Stomach (tissue), 8 donors: ENCODE measurements at regions not wholly inside any gene's neighbourhood (a gene's known extent, or its start where the extent isn't known, plus 50 kb on each side); places are given as distances from the start of the nearest gene placed in this dataset.

ENCODE experiments used
- DNase-seq, 2 donors: peaks; one replicate each; pipeline versions ENCODE4 v3.0.0 to v3.0.0-alpha.2; 2013 to 2019
- H3K27ac ChIP-seq, 5 donors: fragments of 200-600 bp in 4 of 5; sonication (generic) in 4 of 5; one replicate each; pipeline ENCODE4 v1.5.1; 2013 to 2019; ENCODE audit warnings: mild to moderate bottlenecking in 1 of 5, moderate library complexity in 1 of 5
- H3K27me3 ChIP-seq, 3 donors: fragments of 200-600 bp; sonication (generic); one replicate each; pipeline ENCODE4 v1.5.1; 2017 to 2019; ENCODE audit warnings: mixed run types in 1 of 3
- H3K36me3 ChIP-seq, 4 donors: fragments of 200-600 bp; sonication (generic); 1 replicate in 3 of 4; 2 replicates in 1 of 4; pipeline ENCODE4 v1.5.1; 2016 to 2019
- H3K4me1 ChIP-seq, 4 donors: fragments of 200-600 bp; sonication (generic); one replicate each; pipeline ENCODE4 v1.5.1; 2016 to 2019
- H3K4me3 ChIP-seq, 4 donors: fragments of 200-600 bp; sonication (generic) in 3 of 4; one replicate each; pipeline ENCODE4 v1.5.1; 2016 to 2019; ENCODE audit warnings: mild to moderate bottlenecking in 1 of 4
- H3K9me3 ChIP-seq, 4 donors: fragments of 200-600 bp; sonication (generic); one replicate each; pipeline ENCODE4 v1.5.1; 2016 to 2019
- CTCF ChIP-seq, 7 experiments: fragments of 450-650 bp in 4 of 7; fragments of 200-600 bp in 3 of 7; sonication (generic) in 3 of 7; IDR thresholded peaks; one replicate each; pipeline ENCODE4 v1.5.1; 2016 to 2019; ENCODE audit warnings: antibody characterized with exemption in 7 of 7, control low read depth in 2 of 7, mild to moderate bottlenecking in 1 of 7
- EP300 ChIP-seq: sonication (generic); formaldehyde crosslinking; IDR thresholded peaks from one replicate; pipeline ENCODE4 v1.6.1; 2017; ENCODE audit warnings: antibody characterized with exemption
- POLR2A ChIP-seq, 4 donors: fragments of 450-650 bp; IDR thresholded peaks; one replicate each; pipeline ENCODE4 v1.6.1; 2016; ENCODE audit warnings: antibody characterized with exemption in 4 of 4, control low read depth in 2 of 4, mild to moderate bottlenecking in 1 of 4, moderate library complexity in 1 of 4
- POLR2AphosphoS5 ChIP-seq, 3 donors: sonication (generic); formaldehyde crosslinking; IDR thresholded peaks; one replicate each; pipeline ENCODE4 v1.6.1; 2016; ENCODE audit warnings: antibody characterized with exemption in 3 of 3
- WGBS, 5 donors: extraction: QIAGEN DNeasy Blood & Tissue Kit in 3 of 5; methylation state at CpG; one replicate each; pipeline versions ENCODE4 v1.1.5 to v1.1.7; 2013 to 2018; 5-methylcytosine and 5-hydroxymethylcytosine counted together
- intact Hi-C: fragments of 100-400 bp; cut with DNase I; formaldehyde crosslinking; loops from one replicate; pipeline ENCODE4 v1.15.1; 2023; ENCODE audit warnings: low total_unique reads
- donor health status: healthy with polysubstance abuse.
- donor health status: Bipolar disorder and iron deficiency.
- donor health status: healthy.

- H3K4me3 ChIP-seq = no peak overlapping the region
- peak in 1 of 2 donors; percentile 27 for DNase-seq
- TF ChIP-seq EP300 = no peak
- TF ChIP-seq CTCF (IDR thresholded peaks at IDR 0.05) = no peak
- TF ChIP-seq POLR2AphosphoS5 (IDR thresholded peaks at IDR 0.05) = no peak
- no peak for TF ChIP-seq POLR2A (IDR thresholded peaks at IDR 0.05)
- H3K4me1 ChIP-seq = no peaks in the 10 kb centered on the region
- no peaks in the 10 kb centered on the region for H3K36me3 ChIP-seq
- no peak overlapping the region for H3K27ac ChIP-seq
- no peaks in the 10 kb centered on the region for H3K9me3 ChIP-seq
- WGBS, 5 donors = 27 to 54% (median 44%) methylated on average over 2 of the region's 2 CpGs
- peaks cover 0 to 8% (median 0%) of the 10 kb centered on the region in 3 donors for H3K27me3 ChIP-seq
- intact Hi-C loops = no loop called here
Measured at GRCh38 chr20:7291323-7291943, 523.9 kb downstream of the BMP2 start.

DNA sequence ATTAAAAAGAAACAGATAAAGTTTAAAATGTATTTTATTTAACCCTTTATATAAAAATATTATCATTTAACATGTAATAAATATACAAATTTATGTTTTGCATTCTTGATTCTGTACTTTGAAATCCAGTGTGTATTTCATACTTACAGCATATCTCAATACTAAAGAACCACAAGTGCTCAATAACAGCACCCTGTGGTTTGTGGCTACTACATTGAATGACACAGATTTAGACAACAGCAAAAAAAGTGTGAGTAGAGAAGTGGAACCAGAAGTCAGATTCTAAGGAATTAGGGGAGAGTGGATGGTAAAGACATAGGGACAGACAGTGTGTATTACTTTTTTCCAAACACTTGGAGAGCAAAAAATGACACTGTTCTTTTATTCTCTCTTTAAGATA lies 524.5 kb downstream of the BMP2 start:
- H3K27ac ChIP-seq = no peak overlapping the region
- H3K4me1 ChIP-seq = no peaks in the 10 kb centered on the region
- no peak overlapping the region for H3K4me3 ChIP-seq
- H3K27me3 ChIP-seq = peaks cover 0 to 8% (median 0%) of the 10 kb centered on the region in 3 donors
- no peaks in the 10 kb centered on the region for H3K36me3 ChIP-seq
- no peak for DNase-seq
- intact Hi-C loops = no loop called here
- no peak for TF ChIP-seq POLR2AphosphoS5 (IDR thresholded peaks at IDR 0.05)
- no peak for TF ChIP-seq POLR2A (IDR thresholded peaks at IDR 0.05)
- no peak for TF ChIP-seq CTCF (IDR thresholded peaks at IDR 0.05)
- TF ChIP-seq EP300 = no peak
- H3K9me3 ChIP-seq = no peaks in the 10 kb centered on the region

DNA sequence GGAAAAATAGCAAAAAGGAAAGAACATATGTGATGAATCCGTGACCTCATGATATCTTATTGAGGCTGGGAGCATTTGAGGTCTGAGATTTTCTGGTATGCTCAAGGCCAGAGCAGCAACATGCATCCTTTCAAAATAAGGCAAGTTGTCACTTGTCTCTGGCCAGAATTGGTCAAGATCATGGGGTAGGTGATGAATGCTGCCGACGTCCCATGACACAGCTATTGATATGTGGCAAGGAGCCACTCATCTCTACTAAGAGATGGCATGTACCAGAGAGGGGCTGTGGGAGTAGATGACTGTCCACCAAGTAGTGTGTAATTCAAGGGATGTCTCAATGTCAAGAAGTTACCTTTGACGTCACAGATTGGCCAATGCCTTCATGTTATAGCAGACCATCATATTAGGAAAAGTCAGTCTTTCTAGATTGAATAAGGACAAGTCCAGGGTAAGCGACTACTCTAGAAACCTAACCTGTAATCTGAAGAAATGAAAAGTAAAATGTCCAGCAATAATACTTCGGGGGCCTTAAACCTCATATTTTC lies 527.4 kb downstream of the BMP2 start:
- no peak overlapping the region for H3K4me3 ChIP-seq
- DNase-seq = no peak
- no peak for TF ChIP-seq EP300
- H3K27ac ChIP-seq = no peak overlapping the region
- H3K4me1 ChIP-seq = no peaks in the 10 kb centered on the region
- 90 to 95% (median 93%) methylated on average over 6 of the region's 6 CpGs for WGBS, 5 donors
- intact Hi-C loops = no loop called here
- no peaks in the 10 kb centered on the region for H3K9me3 ChIP-seq
- no peaks in the 10 kb centered on the region for H3K27me3 ChIP-seq
- no peaks in the 10 kb centered on the region for H3K36me3 ChIP-seq

DNA sequence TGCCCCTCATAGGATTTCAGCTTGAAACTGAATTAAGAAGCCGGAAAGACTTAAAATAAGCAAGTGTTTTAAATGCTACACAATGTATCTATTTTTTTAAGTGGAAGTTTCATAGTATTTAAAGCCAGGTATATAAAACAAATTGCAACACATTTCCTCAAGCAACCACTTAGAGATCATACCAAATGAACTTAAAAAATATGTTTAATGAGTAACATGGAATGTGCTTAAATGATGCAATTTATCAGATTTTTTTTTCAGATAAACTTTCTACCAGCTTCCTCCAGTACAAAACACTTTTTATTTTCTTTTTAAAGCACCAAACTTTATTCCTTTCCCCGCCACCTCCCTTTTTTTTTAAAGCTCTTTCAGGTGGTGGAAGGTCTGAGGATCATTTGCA lies 534.3 kb downstream of the BMP2 start:
- Histone ChIP-seq H3K27ac (no peak overlapping the region), H3K4me3 (no peak overlapping the region), H3K27me3 (no peaks in the 10 kb centered on the region), H3K4me1 (no peaks in the 10 kb centered on the region), H3K36me3 (no peaks in the 10 kb centered on the region), H3K9me3 (no peaks in the 10 kb centered on the region)
- intact Hi-C loops = no loop called here
- WGBS, 5 donors = 76 to 92% (median 91%) methylated on average over 2 of the region's 2 CpGs
- no peak for TF ChIP-seq EP300
- TF ChIP-seq POLR2AphosphoS5 (IDR thresholded peaks at IDR 0.05) = no peak
- TF ChIP-seq POLR2A (IDR thresholded peaks at IDR 0.05) = no peak
- no peak for TF ChIP-seq CTCF (IDR thresholded peaks at IDR 0.05)
- no peak for DNase-seq

DNA sequence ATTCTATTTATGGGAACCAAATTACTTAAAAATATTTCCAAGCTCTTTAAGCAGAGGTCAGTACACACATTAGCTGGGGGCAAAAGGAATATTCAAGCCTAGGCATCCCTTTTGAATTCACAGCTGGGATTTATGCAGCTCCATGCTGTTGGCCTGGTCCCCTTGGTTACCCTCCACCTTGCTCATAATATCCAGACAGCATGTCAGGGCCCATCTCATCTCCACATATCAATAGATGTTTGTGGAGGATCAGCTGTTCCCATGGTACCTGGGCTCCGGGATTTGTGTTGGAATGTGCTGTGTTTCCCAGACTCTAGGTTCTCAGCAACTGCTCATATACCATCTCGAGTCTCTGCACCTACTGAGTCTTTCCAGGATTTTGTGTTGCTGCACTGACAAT lies 534.8 kb downstream of the BMP2 start:
- DNase-seq = peak in 1 of 2 donors; percentile 3
- 54 to 68% (median 57%) methylated on average over 2 of the region's 2 CpGs for WGBS, 5 donors
- TF ChIP-seq EP300 = no peak
- no peak for TF ChIP-seq POLR2AphosphoS5 (IDR thresholded peaks at IDR 0.05)
- no peak for TF ChIP-seq POLR2A (IDR thresholded peaks at IDR 0.05)
- TF ChIP-seq CTCF (IDR thresholded peaks at IDR 0.05) = no peak
- H3K36me3 ChIP-seq = no peaks in the 10 kb centered on the region
- no peaks in the 10 kb centered on the region for H3K27me3 ChIP-seq
- intact Hi-C loops = no loop called here
- no peaks in the 10 kb centered on the region for H3K4me1 ChIP-seq
- H3K27ac ChIP-seq = no peak overlapping the region
- H3K9me3 ChIP-seq = no peaks in the 10 kb centered on the region
- no peak overlapping the region for H3K4me3 ChIP-seq
